WTC11 (cell line): ENCODE measurements at regions not wholly inside any gene's neighbourhood (a gene's known extent, or its start where the extent isn't known, plus 50 kb on each side); places are given as distances from the start of the nearest gene placed in this dataset.

ENCODE experiments used
- ATAC-seq: fragments of 200-7000 bp; cut with Tn5 transposase; 2 replicates; pipeline ENCODE4 v1.10.0; 2021; ENCODE audit warnings: mild to moderate bottlenecking, moderate library complexity
- CTCF ChIA-PET: fragments of 300-600 bp; sonication (Branson Sonifier 250); formaldehyde crosslinking; loops from one replicate; lab custom pipeline; 2021; ENCODE audit warnings: antibody characterized with exemption; lab: Charles Lee
- POLR2A ChIA-PET: fragments of 350-600 bp; sonication (Branson Sonifier 250); formaldehyde crosslinking; loops from one replicate; lab custom pipeline; 2021; ENCODE audit warnings: antibody characterized with exemption; lab: Charles Lee
- DNase-seq: peaks from one replicate; pipeline ENCODE4 v3.0.0; 2021; ENCODE audit warnings: low spot score
- H3K27ac Mint-ChIP-seq: 2 replicates; pipeline ENCODE4 v1.8.0; 2021; ENCODE audit warnings: mixed read lengths
- H3K27me3 Mint-ChIP-seq: 2 replicates; pipeline ENCODE4 v1.8.0; 2021; ENCODE audit warnings: low read depth, mild to moderate bottlenecking, moderate library complexity, mixed read lengths
- H3K36me3 Mint-ChIP-seq: 2 replicates; pipeline ENCODE4 v1.8.0; 2021; ENCODE audit warnings: mixed read lengths
- H3K4me1 Mint-ChIP-seq: 2 replicates; pipeline ENCODE4 v1.8.0; 2022; ENCODE audit warnings: mixed read lengths
- H3K4me3 Mint-ChIP-seq: 2 replicates; pipeline ENCODE4 v1.8.0; 2021; ENCODE audit warnings: mild to moderate bottlenecking, moderate library complexity, mixed read lengths
- H3K9me3 Mint-ChIP-seq: 2 replicates; pipeline ENCODE4 v1.8.0; 2021; ENCODE audit warnings: mixed read lengths
- CREM ChIP-seq: sonication (generic); formaldehyde crosslinking; IDR thresholded peaks from 2 replicates; pipeline ENCODE4 v1.8.1; 2022; ENCODE audit warnings: mild to moderate bottlenecking, missing genetic modification reagents, moderate library complexity
- ELF4 ChIP-seq: sonication (generic); formaldehyde crosslinking; IDR thresholded peaks from 2 replicates; pipeline ENCODE4 v1.8.1; 2022; ENCODE audit warnings: low read depth, mild to moderate bottlenecking, moderate library complexity, missing genetic modification reagents
- FOXP1 ChIP-seq: sonication (generic); formaldehyde crosslinking; IDR thresholded peaks from 2 replicates; pipeline ENCODE4 v1.8.0; 2022; ENCODE audit warnings: missing genetic modification reagents, mild to moderate bottlenecking, moderate library complexity, borderline replicate concordance
- GTF2I ChIP-seq: fragments of 250-450 bp; sonication (Bioruptor Pico); conservative IDR thresholded peaks from 2 replicates; pipeline ENCODE4 v1.4.0; 2021; ENCODE audit warnings: mild to moderate bottlenecking
- IRF2 ChIP-seq: sonication (generic); formaldehyde crosslinking; IDR thresholded peaks from 2 replicates; pipeline ENCODE4 v1.8.0; 2022; ENCODE audit warnings: low read depth, missing genetic modification reagents, borderline replicate concordance
- JAZF1 ChIP-seq: fragments of 250-450 bp; sonication (Bioruptor Pico); IDR thresholded peaks from 2 replicates; pipeline ENCODE4 v1.9.0; 2021; ENCODE audit warnings: moderate library complexity, mild to moderate bottlenecking, inconsistent platforms
- NFATC4 ChIP-seq: fragments of 250-450 bp; sonication (Bioruptor Pico); IDR thresholded peaks from 2 replicates; pipeline ENCODE4 v1.9.0; 2021; ENCODE audit warnings: mild to moderate bottlenecking
- RELA ChIP-seq: sonication (generic); formaldehyde crosslinking; IDR thresholded peaks from 2 replicates; pipeline ENCODE4 v1.8.1; 2022; ENCODE audit warnings: missing genetic modification reagents, mild to moderate bottlenecking, borderline replicate concordance
- ZBTB21 ChIP-seq: sonication (generic); formaldehyde crosslinking; IDR thresholded peaks from 2 replicates; pipeline ENCODE4 v1.8.1; 2023; ENCODE audit warnings: mild to moderate bottlenecking, missing genetic modification reagents, borderline replicate concordance
- ZNF138 ChIP-seq: sonication (generic); formaldehyde crosslinking; conservative IDR thresholded peaks from 2 replicates; pipeline ENCODE4 v1.8.1; 2022; ENCODE audit warnings: mild to moderate bottlenecking, moderate library complexity, missing genetic modification reagents
- ZNF232 ChIP-seq: sonication (generic); formaldehyde crosslinking; IDR thresholded peaks from 2 replicates; pipeline ENCODE4 v1.8.0; 2022; ENCODE audit warnings: mild to moderate bottlenecking, missing genetic modification reagents
- ZNF263 ChIP-seq: sonication (generic); formaldehyde crosslinking; IDR thresholded peaks from 2 replicates; pipeline ENCODE4 v1.8.1; 2022; ENCODE audit warnings: low read depth, mild to moderate bottlenecking, moderate library complexity, missing genetic modification reagents
- ZNF396 ChIP-seq: fragments of 250-450 bp; sonication (Bioruptor Pico); IDR thresholded peaks from 2 replicates; pipeline ENCODE4 v1.8.0; 2021; ENCODE audit warnings: mild to moderate bottlenecking, moderate library complexity, borderline replicate concordance
- ZNF423 ChIP-seq: fragments of 250-450 bp; sonication (Bioruptor Pico); IDR thresholded peaks from 2 replicates; pipeline ENCODE4 v2.1.2; 2022; ENCODE audit warnings: mild to moderate bottlenecking, moderate library complexity
- TF ChIP-seq, protein P1 (sequence below): fragments of 250-450 bp; sonication (Bioruptor Pico); IDR thresholded peaks from 2 replicates; pipeline ENCODE4 v1.9.0; 2021; ENCODE audit warnings: mild to moderate bottlenecking, borderline replicate concordance
- TF ChIP-seq, protein P2 (sequence below): fragments of 200-600 bp; IDR thresholded peaks from 2 replicates; pipeline ENCODE4 v1.8.0; 2022; ENCODE audit warnings: antibody characterized with exemption
- TF ChIP-seq, protein P3 (sequence below): sonication (generic); formaldehyde crosslinking; IDR thresholded peaks from 2 replicates; pipeline ENCODE4 v1.8.0; 2022; ENCODE audit warnings: mild to moderate bottlenecking, missing genetic modification reagents
- TF ChIP-seq, protein P4 (sequence below): fragments of 250-450 bp; sonication (Bioruptor Pico); IDR thresholded peaks from 2 replicates; pipeline ENCODE4 v1.9.0; 2021; ENCODE audit warnings: mild to moderate bottlenecking
- TF ChIP-seq, protein P5 (sequence below): sonication (generic); formaldehyde crosslinking; IDR thresholded peaks from 2 replicates; pipeline ENCODE4 v1.8.1; 2023; ENCODE audit warnings: mild to moderate bottlenecking, missing genetic modification reagents
- TF ChIP-seq, protein P6 (sequence below): sonication (generic); formaldehyde crosslinking; conservative IDR thresholded peaks from 2 replicates; pipeline ENCODE4 v1.8.1; 2022; ENCODE audit warnings: mild to moderate bottlenecking, missing genetic modification reagents
- TF ChIP-seq, protein P7 (sequence below): sonication (generic); formaldehyde crosslinking; IDR thresholded peaks from 2 replicates; pipeline ENCODE4 v1.8.0; 2022; ENCODE audit warnings: missing genetic modification reagents

DNA sequence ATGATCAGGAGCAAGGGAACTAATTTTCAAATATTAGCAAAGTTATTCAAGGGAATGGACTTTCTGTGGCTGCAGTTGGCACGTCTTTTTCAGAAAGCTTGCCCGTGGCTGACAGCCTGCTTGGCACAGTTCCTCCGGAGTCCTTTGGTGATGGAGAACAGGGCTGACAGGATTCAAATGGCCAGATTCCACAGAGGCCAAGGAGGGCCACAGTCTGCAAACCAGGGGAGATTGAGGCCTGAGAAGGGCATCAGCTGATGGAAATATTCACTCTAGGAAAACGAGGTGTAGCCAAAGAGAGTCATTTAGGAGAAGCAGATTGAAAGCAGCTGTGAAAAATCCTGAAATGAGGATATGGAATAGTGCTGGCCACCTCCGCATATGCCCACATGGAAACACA, 178.3 kb downstream of the EMP1 start:
- Mint-ChIP-seq H3K4me3 (no peak overlapping the region), H3K4me1 (peaks cover 8% of the 10 kb centered on the region), H3K27ac (no peak overlapping the region), H3K36me3 (peaks cover 16% of the 10 kb centered on the region), H3K9me3 (peaks cover 15% of the 10 kb centered on the region)
- ATAC-seq: no peak
- CTCF ChIA-PET: interaction anchor here (6.4 kb wide), 1 partner anchor 13 kb away, joined by 59 read pairs; no protein-coding TSS in a partner anchor
- DNase-seq: no peak
- TF ChIP-seq RELA (CRISPR knock-in tag) (no peak), ZNF232 (CRISPR knock-in tag) (no peak), ZNF138 (CRISPR knock-in tag) (no peak), ZNF423 (CRISPR knock-in tag) (no peak), CREM (no peak), NFATC4 (CRISPR knock-in tag) (no peak), IRF2 (no peak), JAZF1 (CRISPR knock-in tag) (no peak), ZBTB21 (CRISPR knock-in tag) (no peak), GTF2I (CRISPR knock-in tag) (no peak)
- TF ChIP-seq, protein P1, sequence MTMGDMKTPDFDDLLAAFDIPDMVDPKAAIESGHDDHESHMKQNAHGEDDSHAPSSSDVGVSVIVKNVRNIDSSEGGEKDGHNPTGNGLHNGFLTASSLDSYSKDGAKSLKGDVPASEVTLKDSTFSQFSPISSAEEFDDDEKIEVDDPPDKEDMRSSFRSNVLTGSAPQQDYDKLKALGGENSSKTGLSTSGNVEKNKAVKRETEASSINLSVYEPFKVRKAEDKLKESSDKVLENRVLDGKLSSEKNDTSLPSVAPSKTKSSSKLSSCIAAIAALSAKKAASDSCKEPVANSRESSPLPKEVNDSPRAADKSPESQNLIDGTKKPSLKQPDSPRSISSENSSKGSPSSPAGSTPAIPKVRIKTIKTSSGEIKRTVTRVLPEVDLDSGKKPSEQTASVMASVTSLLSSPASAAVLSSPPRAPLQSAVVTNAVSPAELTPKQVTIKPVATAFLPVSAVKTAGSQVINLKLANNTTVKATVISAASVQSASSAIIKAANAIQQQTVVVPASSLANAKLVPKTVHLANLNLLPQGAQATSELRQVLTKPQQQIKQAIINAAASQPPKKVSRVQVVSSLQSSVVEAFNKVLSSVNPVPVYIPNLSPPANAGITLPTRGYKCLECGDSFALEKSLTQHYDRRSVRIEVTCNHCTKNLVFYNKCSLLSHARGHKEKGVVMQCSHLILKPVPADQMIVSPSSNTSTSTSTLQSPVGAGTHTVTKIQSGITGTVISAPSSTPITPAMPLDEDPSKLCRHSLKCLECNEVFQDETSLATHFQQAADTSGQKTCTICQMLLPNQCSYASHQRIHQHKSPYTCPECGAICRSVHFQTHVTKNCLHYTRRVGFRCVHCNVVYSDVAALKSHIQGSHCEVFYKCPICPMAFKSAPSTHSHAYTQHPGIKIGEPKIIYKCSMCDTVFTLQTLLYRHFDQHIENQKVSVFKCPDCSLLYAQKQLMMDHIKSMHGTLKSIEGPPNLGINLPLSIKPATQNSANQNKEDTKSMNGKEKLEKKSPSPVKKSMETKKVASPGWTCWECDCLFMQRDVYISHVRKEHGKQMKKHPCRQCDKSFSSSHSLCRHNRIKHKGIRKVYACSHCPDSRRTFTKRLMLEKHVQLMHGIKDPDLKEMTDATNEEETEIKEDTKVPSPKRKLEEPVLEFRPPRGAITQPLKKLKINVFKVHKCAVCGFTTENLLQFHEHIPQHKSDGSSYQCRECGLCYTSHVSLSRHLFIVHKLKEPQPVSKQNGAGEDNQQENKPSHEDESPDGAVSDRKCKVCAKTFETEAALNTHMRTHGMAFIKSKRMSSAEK: no peak
- TF ChIP-seq, protein P2, sequence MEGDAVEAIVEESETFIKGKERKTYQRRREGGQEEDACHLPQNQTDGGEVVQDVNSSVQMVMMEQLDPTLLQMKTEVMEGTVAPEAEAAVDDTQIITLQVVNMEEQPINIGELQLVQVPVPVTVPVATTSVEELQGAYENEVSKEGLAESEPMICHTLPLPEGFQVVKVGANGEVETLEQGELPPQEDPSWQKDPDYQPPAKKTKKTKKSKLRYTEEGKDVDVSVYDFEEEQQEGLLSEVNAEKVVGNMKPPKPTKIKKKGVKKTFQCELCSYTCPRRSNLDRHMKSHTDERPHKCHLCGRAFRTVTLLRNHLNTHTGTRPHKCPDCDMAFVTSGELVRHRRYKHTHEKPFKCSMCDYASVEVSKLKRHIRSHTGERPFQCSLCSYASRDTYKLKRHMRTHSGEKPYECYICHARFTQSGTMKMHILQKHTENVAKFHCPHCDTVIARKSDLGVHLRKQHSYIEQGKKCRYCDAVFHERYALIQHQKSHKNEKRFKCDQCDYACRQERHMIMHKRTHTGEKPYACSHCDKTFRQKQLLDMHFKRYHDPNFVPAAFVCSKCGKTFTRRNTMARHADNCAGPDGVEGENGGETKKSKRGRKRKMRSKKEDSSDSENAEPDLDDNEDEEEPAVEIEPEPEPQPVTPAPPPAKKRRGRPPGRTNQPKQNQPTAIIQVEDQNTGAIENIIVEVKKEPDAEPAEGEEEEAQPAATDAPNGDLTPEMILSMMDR: no peak
- TF ChIP-seq, protein P3, sequence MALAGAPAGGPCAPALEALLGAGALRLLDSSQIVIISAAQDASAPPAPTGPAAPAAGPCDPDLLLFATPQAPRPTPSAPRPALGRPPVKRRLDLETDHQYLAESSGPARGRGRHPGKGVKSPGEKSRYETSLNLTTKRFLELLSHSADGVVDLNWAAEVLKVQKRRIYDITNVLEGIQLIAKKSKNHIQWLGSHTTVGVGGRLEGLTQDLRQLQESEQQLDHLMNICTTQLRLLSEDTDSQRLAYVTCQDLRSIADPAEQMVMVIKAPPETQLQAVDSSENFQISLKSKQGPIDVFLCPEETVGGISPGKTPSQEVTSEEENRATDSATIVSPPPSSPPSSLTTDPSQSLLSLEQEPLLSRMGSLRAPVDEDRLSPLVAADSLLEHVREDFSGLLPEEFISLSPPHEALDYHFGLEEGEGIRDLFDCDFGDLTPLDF (CRISPR knock-in tag): no peak
- TF ChIP-seq, protein P4, sequence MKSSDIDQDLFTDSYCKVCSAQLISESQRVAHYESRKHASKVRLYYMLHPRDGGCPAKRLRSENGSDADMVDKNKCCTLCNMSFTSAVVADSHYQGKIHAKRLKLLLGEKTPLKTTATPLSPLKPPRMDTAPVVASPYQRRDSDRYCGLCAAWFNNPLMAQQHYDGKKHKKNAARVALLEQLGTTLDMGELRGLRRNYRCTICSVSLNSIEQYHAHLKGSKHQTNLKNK (CRISPR knock-in tag): no peak
- TF ChIP-seq, protein P5, sequence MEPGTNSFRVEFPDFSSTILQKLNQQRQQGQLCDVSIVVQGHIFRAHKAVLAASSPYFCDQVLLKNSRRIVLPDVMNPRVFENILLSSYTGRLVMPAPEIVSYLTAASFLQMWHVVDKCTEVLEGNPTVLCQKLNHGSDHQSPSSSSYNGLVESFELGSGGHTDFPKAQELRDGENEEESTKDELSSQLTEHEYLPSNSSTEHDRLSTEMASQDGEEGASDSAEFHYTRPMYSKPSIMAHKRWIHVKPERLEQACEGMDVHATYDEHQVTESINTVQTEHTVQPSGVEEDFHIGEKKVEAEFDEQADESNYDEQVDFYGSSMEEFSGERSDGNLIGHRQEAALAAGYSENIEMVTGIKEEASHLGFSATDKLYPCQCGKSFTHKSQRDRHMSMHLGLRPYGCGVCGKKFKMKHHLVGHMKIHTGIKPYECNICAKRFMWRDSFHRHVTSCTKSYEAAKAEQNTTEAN (CRISPR knock-in tag): no peak
- TF ChIP-seq, protein P6, sequence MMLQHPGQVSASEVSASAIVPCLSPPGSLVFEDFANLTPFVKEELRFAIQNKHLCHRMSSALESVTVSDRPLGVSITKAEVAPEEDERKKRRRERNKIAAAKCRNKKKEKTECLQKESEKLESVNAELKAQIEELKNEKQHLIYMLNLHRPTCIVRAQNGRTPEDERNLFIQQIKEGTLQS (CRISPR knock-in tag): no peak
- TF ChIP-seq, all 79 proteins: peak for 0
- POLR2A ChIA-PET: no interaction called here
- H3K27me3 Mint-ChIP-seq: peaks cover 2% of the 10 kb centered on the region

DNA sequence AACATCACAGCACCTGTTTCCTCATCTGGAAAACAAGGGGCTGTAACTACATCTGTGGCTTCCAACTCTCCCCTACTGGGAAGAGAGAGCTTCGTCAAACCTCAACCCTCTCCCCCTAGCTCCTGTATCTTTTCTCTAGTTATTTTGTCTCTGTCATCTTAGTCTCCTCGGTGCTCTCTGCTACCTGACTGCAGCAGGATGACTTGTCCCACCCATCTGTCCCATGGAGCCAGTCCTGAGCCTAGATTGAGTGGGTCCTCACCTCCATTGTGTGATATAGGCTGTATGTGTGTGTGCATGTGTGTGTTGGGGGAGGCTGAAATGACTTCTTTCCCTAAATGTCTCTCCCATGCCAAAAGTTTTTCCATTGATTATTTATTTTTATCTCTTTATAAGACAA, 177.3 kb downstream of the EMP1 start:
- ATAC-seq: no peak
- TF ChIP-seq GTF2I (CRISPR knock-in tag): no peak
- TF ChIP-seq FOXP1 (CRISPR knock-in tag): no peak
- no peak for TF ChIP-seq ZNF263
- TF ChIP-seq ELF4: no peak
- TF ChIP-seq, protein P5 (CRISPR knock-in tag): no peak
- no peak for TF ChIP-seq ZNF396 (CRISPR knock-in tag)
- TF ChIP-seq, protein P7, sequence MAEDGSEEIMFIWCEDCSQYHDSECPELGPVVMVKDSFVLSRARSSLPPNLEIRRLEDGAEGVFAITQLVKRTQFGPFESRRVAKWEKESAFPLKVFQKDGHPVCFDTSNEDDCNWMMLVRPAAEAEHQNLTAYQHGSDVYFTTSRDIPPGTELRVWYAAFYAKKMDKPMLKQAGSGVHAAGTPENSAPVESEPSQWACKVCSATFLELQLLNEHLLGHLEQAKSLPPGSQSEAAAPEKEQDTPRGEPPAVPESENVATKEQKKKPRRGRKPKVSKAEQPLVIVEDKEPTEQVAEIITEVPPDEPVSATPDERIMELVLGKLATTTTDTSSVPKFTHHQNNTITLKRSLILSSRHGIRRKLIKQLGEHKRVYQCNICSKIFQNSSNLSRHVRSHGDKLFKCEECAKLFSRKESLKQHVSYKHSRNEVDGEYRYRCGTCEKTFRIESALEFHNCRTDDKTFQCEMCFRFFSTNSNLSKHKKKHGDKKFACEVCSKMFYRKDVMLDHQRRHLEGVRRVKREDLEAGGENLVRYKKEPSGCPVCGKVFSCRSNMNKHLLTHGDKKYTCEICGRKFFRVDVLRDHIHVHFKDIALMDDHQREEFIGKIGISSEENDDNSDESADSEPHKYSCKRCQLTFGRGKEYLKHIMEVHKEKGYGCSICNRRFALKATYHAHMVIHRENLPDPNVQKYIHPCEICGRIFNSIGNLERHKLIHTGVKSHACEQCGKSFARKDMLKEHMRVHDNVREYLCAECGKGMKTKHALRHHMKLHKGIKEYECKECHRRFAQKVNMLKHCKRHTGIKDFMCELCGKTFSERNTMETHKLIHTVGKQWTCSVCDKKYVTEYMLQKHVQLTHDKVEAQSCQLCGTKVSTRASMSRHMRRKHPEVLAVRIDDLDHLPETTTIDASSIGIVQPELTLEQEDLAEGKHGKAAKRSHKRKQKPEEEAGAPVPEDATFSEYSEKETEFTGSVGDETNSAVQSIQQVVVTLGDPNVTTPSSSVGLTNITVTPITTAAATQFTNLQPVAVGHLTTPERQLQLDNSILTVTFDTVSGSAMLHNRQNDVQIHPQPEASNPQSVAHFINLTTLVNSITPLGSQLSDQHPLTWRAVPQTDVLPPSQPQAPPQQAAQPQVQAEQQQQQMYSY: no peak

More for the DNA sequence above, 177.3 kb downstream of the EMP1 start:
- Mint-ChIP-seq H3K36me3 (peaks cover 16% of the 10 kb centered on the region), H3K4me1 (peaks cover 8% of the 10 kb centered on the region), H3K27ac (no peak overlapping the region), H3K9me3 (peaks cover 15% of the 10 kb centered on the region), H3K4me3 (no peak overlapping the region), H3K27me3 (peaks cover 2% of the 10 kb centered on the region)
- DNase-seq: no peak
- ChIA-PET POLR2A (no interaction called here), CTCF (interaction anchor here (0.9 to 6.4 kb wide), 2 partner anchors 12 to 161 kb away, joined by 5 to 59 read pairs; no protein-coding TSS in a partner anchor)
